ENCODE measurements at regions not wholly inside any gene's neighbourhood (a gene's known extent, or its start where the extent isn't known, plus 50 kb on each side); places are given as distances from the start of the nearest gene placed in this dataset.

DNA sequence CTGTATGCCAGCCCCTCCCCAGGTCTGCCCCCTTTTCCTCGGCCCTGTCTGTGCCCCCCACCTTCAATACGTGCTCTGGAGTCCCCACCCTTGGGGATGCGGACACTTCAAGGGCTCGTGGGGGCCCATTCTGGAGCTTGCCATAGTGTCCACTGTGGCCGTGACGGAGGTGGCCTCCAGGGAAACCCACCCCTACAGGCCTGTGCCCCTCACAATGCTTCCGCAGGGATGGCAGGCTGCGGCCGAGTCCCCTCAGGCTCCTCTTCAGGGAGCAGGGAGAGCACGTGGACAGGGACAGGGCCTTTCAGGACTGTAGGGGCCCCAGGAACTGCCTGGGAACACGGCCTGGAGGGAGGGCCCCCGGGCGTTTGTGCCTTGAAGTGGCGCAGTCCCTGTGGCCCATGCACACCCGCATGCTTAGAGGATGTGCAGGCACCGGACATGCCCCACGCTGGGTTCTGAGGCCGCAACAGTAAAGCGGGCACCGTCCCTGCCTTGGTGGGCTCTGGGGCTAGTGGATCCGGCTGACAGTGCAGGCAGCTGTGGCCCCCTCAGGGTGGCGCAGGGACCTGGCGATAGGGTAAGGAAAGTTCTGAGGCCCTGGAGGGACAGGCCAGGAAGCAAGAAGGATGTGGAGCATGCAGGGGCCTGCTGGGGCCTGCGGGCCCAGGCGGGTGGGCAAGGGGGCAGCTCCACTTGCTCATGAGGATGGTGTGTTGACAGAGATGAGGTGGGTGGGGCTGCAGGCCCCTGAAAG is 209.0 kb upstream of the RTL1 start:
- no peaks in the 10 kb centered on the region for H3K36me3 Mint-ChIP-seq (ENCODE audit: low read depth)
- no peak overlapping the region for H2AFZ ChIP-seq
- ATAC-seq (no peak), DNase-seq (ENCODE audit: low spot score) (no peak)
- H3K9me3 Mint-ChIP-seq: no peaks in the 10 kb centered on the region; the same call in 2 of the 3 replicates
- H3K4me3 Mint-ChIP-seq: no peak overlapping the region
- no peaks in the 10 kb centered on the region for H3F3A ChIP-seq (replicated peaks; ENCODE audit: low read depth)
- no peaks in the 10 kb centered on the region for H3K79me2 ChIP-seq (replicated peaks; ENCODE audit: insufficient read depth)
- no peak overlapping the region for H3K27ac Mint-ChIP-seq
- H3K4me1 Mint-ChIP-seq: peaks cover 9% of the 10 kb centered on the region
- no peaks in the 10 kb centered on the region; the same call in 1 of the 2 replicates for H3K9me2 ChIP-seq (ENCODE audit: insufficient read depth)
- no peak overlapping the region for H3K4me3 ChIP-seq
- TF ChIP-seq JUNB (IDR thresholded peaks at IDR 0.05; ENCODE audit: unreplicated experiment) (no peak), STAT1 (IDR thresholded peaks at IDR 0.05; ENCODE audit: unreplicated experiment) (no peak), ZNF114 (CRISPR knock-in tag; IDR thresholded peaks at IDR 0.05) (no peak), CREB1 (CRISPR knock-in tag; IDR thresholded peaks at IDR 0.05; ENCODE audit: low read depth) (no peak), EZH2phosphoT487 (IDR thresholded peaks at IDR 0.05; ENCODE audit: unreplicated experiment) (no peak)
- TF ChIP-seq, protein P1, sequence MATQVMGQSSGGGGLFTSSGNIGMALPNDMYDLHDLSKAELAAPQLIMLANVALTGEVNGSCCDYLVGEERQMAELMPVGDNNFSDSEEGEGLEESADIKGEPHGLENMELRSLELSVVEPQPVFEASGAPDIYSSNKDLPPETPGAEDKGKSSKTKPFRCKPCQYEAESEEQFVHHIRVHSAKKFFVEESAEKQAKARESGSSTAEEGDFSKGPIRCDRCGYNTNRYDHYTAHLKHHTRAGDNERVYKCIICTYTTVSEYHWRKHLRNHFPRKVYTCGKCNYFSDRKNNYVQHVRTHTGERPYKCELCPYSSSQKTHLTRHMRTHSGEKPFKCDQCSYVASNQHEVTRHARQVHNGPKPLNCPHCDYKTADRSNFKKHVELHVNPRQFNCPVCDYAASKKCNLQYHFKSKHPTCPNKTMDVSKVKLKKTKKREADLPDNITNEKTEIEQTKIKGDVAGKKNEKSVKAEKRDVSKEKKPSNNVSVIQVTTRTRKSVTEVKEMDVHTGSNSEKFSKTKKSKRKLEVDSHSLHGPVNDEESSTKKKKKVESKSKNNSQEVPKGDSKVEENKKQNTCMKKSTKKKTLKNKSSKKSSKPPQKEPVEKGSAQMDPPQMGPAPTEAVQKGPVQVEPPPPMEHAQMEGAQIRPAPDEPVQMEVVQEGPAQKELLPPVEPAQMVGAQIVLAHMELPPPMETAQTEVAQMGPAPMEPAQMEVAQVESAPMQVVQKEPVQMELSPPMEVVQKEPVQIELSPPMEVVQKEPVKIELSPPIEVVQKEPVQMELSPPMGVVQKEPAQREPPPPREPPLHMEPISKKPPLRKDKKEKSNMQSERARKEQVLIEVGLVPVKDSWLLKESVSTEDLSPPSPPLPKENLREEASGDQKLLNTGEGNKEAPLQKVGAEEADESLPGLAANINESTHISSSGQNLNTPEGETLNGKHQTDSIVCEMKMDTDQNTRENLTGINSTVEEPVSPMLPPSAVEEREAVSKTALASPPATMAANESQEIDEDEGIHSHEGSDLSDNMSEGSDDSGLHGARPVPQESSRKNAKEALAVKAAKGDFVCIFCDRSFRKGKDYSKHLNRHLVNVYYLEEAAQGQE (IDR thresholded peaks at IDR 0.05; ENCODE audit: unreplicated experiment): no peak
- TF ChIP-seq, protein P2, sequence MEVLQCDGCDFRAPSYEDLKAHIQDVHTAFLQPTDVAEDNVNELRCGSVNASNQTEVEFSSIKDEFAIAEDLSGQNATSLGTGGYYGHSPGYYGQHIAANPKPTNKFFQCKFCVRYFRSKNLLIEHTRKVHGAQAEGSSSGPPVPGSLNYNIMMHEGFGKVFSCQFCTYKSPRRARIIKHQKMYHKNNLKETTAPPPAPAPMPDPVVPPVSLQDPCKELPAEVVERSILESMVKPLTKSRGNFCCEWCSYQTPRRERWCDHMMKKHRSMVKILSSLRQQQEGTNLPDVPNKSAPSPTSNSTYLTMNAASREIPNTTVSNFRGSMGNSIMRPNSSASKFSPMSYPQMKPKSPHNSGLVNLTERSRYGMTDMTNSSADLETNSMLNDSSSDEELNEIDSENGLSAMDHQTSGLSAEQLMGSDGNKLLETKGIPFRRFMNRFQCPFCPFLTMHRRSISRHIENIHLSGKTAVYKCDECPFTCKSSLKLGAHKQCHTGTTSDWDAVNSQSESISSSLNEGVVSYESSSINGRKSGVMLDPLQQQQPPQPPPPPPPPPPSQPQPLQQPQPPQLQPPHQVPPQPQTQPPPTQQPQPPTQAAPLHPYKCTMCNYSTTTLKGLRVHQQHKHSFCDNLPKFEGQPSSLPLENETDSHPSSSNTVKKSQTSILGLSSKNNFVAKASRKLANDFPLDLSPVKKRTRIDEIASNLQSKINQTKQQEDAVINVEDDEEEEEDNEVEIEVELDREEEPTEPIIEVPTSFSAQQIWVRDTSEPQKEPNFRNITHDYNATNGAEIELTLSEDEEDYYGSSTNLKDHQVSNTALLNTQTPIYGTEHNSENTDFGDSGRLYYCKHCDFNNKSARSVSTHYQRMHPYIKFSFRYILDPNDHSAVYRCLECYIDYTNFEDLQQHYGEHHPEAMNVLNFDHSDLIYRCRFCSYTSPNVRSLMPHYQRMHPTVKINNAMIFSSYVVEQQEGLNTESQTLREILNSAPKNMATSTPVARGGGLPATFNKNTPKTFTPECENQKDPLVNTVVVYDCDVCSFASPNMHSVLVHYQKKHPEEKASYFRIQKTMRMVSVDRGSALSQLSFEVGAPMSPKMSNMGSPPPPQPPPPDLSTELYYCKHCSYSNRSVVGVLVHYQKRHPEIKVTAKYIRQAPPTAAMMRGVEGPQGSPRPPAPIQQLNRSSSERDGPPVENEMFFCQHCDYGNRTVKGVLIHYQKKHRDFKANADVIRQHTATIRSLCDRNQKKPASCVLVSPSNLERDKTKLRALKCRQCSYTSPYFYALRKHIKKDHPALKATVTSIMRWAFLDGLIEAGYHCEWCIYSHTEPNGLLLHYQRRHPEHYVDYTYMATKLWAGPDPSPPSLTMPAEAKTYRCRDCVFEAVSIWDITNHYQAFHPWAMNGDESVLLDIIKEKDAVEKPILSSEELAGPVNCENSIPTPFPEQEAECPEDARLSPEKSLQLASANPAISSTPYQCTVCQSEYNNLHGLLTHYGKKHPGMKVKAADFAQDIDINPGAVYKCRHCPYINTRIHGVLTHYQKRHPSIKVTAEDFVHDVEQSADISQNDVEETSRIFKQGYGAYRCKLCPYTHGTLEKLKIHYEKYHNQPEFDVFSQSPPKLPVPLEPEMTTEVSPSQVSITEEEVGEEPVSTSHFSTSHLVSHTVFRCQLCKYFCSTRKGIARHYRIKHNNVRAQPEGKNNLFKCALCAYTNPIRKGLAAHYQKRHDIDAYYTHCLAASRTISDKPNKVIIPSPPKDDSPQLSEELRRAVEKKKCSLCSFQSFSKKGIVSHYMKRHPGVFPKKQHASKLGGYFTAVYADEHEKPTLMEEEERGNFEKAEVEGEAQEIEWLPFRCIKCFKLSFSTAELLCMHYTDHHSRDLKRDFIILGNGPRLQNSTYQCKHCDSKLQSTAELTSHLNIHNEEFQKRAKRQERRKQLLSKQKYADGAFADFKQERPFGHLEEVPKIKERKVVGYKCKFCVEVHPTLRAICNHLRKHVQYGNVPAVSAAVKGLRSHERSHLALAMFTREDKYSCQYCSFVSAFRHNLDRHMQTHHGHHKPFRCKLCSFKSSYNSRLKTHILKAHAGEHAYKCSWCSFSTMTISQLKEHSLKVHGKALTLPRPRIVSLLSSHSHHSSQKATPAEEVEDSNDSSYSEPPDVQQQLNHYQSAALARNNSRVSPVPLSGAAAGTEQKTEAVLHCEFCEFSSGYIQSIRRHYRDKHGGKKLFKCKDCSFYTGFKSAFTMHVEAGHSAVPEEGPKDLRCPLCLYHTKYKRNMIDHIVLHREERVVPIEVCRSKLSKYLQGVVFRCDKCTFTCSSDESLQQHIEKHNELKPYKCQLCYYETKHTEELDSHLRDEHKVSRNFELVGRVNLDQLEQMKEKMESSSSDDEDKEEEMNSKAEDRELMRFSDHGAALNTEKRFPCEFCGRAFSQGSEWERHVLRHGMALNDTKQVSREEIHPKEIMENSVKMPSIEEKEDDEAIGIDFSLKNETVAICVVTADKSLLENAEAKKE (CRISPR knock-in tag; IDR thresholded peaks at IDR 0.05): no peak
- peaks cover 19% of the 10 kb centered on the region for H3K27me3 Mint-ChIP-seq (ENCODE audit: insufficient read depth, low read depth, poor library complexity)
- H3K4me2 ChIP-seq: no peak overlapping the region
- no peaks in the 10 kb centered on the region for H4K20me1 ChIP-seq (replicated peaks; ENCODE audit: insufficient read depth)
- H3K27ac ChIP-seq (ENCODE audit: low read depth): no peak overlapping the region
- H3K27me3 ChIP-seq (ENCODE audit: insufficient read depth): no peaks in the 10 kb centered on the region
- no peaks in the 10 kb centered on the region for H3K36me3 ChIP-seq (ENCODE audit: insufficient read depth)
- no peaks in the 10 kb centered on the region for H3K4me1 ChIP-seq (ENCODE audit: insufficient read depth)
